Small intestine (tissue), 7 donors: ENCODE measurements at regions not wholly inside any gene's neighbourhood (a gene's known extent, or its start where the extent isn't known, plus 50 kb on each side); places are given as distances from the start of the nearest gene placed in this dataset.

ENCODE experiments used
- DNase-seq, 2 donors: peaks; one replicate each; pipeline versions ENCODE4 v3.0.0 to v3.0.0-alpha.2; 2013
- FAIRE-seq: peaks from 2 replicates; lab custom pipeline; 2012; peaks lifted over from hg19 to GRCh38; lab: Jason Lieb, UNC
- H3K27ac ChIP-seq, 3 donors: one replicate each; pipeline ENCODE4 v1.5.1; 2013; ENCODE audit warnings: low read length in 2 of 3, mild to moderate bottlenecking in 2 of 3, control low read depth in 1 of 3, inconsistent platforms in 1 of 3, low read depth in 1 of 3, moderate library complexity in 1 of 3
- H3K27me3 ChIP-seq, 3 donors: one replicate each; pipeline ENCODE4 v1.6.1; 2013; ENCODE audit warnings: low read length in 3 of 3, inconsistent platforms in 1 of 3; ENCODE audit not compliant: control insufficient read depth in 3 of 3, insufficient read depth in 3 of 3
- H3K36me3 ChIP-seq, 3 donors: one replicate each; pipeline ENCODE4 v1.6.1; 2013; ENCODE audit warnings: low read length in 3 of 3, inconsistent platforms in 1 of 3, low read depth in 1 of 3, mild to moderate bottlenecking in 1 of 3, moderate library complexity in 1 of 3; ENCODE audit not compliant: control insufficient read depth in 3 of 3, insufficient read depth in 2 of 3
- H3K4me1 ChIP-seq, 3 donors: one replicate each; pipeline ENCODE4 v1.6.1; 2013; ENCODE audit warnings: low read length in 2 of 3, inconsistent platforms in 1 of 3, low read depth in 1 of 3, mild to moderate bottlenecking in 1 of 3, moderate library complexity in 1 of 3; ENCODE audit not compliant: control insufficient read depth in 3 of 3, insufficient read depth in 2 of 3
- H3K4me3 ChIP-seq, 3 donors: one replicate each; pipeline ENCODE4 v1.5.1; 2013; ENCODE audit warnings: low read length in 3 of 3, control low read depth in 1 of 3, inconsistent platforms in 1 of 3, low read depth in 1 of 3, mild to moderate bottlenecking in 1 of 3, moderate library complexity in 1 of 3
- H3K9me3 ChIP-seq, 2 donors: one replicate each; pipeline ENCODE4 v1.6.1; 2013; ENCODE audit warnings: low read depth in 1 of 2, low read length in 1 of 2; ENCODE audit not compliant: control insufficient read depth in 2 of 2, insufficient read depth in 1 of 2
- WGBS, 3 donors: extraction: QIAGEN DNeasy Blood & Tissue Kit; methylation state at CpG; one replicate each; pipeline ENCODE4 v1.1.7; 2013; 5-methylcytosine and 5-hydroxymethylcytosine counted together
- donor health status: healthy with polysubstance abuse.
- donor health status: control.
- donor health status: control.
- donor health status: Bipolar disorder and iron deficiency.
- donor health status: healthy.

GRCh38 chrX:145609951-145610511 lies 207.6 kb upstream of the SLITRK2 start:
- H3K4me3 ChIP-seq = no peak overlapping the region
- no peaks in the 10 kb centered on the region for H3K9me3 ChIP-seq
- FAIRE-seq (no peak), DNase-seq (no peak)
- no peaks in the 10 kb centered on the region for H3K27me3 ChIP-seq
- no peaks in the 10 kb centered on the region for H3K36me3 ChIP-seq
- WGBS, 3 donors = 80 to 86% (median 82%) methylated on average over 6 of the region's 6 CpGs
- no peaks in the 10 kb centered on the region for H3K4me1 ChIP-seq
- no peak overlapping the region for H3K27ac ChIP-seq

- 51 to 58% (median 58%) methylated on average over 3 of the region's 3 CpGs for WGBS, 3 donors
- H3K27me3 ChIP-seq = no peaks in the 10 kb centered on the region
- no peak for FAIRE-seq
- no peaks in the 10 kb centered on the region for H3K9me3 ChIP-seq
- H3K27ac ChIP-seq = no peak overlapping the region
- no peaks in the 10 kb centered on the region for H3K36me3 ChIP-seq
- no peak for DNase-seq
- H3K4me3 ChIP-seq = no peak overlapping the region
- H3K4me1 ChIP-seq = no peaks in the 10 kb centered on the region
Observed at GRCh38 chrX:145613894-145614293, 203.7 kb upstream of the SLITRK2 start.

- no peak for FAIRE-seq
- H3K27me3 ChIP-seq = no peaks in the 10 kb centered on the region
- WGBS, 3 donors = 0 to 45% (median 15%) methylated on average over 1 of the region's 1 CpG
Observed at GRCh38 chrX:145620666-145621065, 197.0 kb upstream of the SLITRK2 start.

GRCh38 chrX:145623453-145623852 lies 194.2 kb upstream of the SLITRK2 start:
- Histone ChIP-seq H3K27ac (no peak overlapping the region), H3K9me3 (no peaks in the 10 kb centered on the region), H3K4me1 (no peaks in the 10 kb centered on the region), H3K27me3 (no peaks in the 10 kb centered on the region), H3K4me3 (no peak overlapping the region), H3K36me3 (no peaks in the 10 kb centered on the region)
- WGBS, 3 donors = 78 to 97% (median 88%) methylated on average over 1 of the region's 1 CpG
- FAIRE-seq (no peak), DNase-seq (no peak)

More at GRCh38 chrX:145620666-145621065, 197.0 kb upstream of the SLITRK2 start:
- no peak overlapping the region for H3K4me3 ChIP-seq
- DNase-seq = no peak
- H3K36me3 ChIP-seq = no peaks in the 10 kb centered on the region
- H3K27ac ChIP-seq = no peak overlapping the region
- H3K9me3 ChIP-seq = no peaks in the 10 kb centered on the region
- H3K4me1 ChIP-seq = no peaks in the 10 kb centered on the region

- Histone ChIP-seq H3K27me3 (no peaks in the 10 kb centered on the region), H3K27ac (no peak overlapping the region), H3K36me3 (no peaks in the 10 kb centered on the region), H3K4me1 (no peaks in the 10 kb centered on the region), H3K4me3 (no peak overlapping the region), H3K9me3 (peaks cover 0 to 9% of the 10 kb centered on the region in 2 donors)
- DNase-seq (no peak), FAIRE-seq (no peak)
- WGBS, 3 donors = 90 to 96% (median 91%) methylated on average over 21 of the region's 21 CpGs
Observed at GRCh38 chrX:145630081-145630480, 187.5 kb upstream of the SLITRK2 start.

- DNase-seq = no peak
- Histone ChIP-seq H3K9me3 (peaks cover 0 to 9% of the 10 kb centered on the region in 2 donors), H3K36me3 (no peaks in the 10 kb centered on the region), H3K27me3 (no peaks in the 10 kb centered on the region), H3K4me1 (no peaks in the 10 kb centered on the region), H3K4me3 (no peak overlapping the region), H3K27ac (no peak overlapping the region)
- FAIRE-seq = no peak
- WGBS, 3 donors = 92 to 95% (median 93%) methylated on average over 39 to 40 of the region's 40 CpGs
Observed at GRCh38 chrX:145630806-145631435, 186.7 kb upstream of the SLITRK2 start.

- DNase-seq (no peak), FAIRE-seq (no peak)
- Histone ChIP-seq H3K36me3 (no peaks in the 10 kb centered on the region), H3K27ac (no peak overlapping the region), H3K9me3 (peaks cover 0 to 9% of the 10 kb centered on the region in 2 donors), H3K4me1 (no peaks in the 10 kb centered on the region), H3K27me3 (no peaks in the 10 kb centered on the region), H3K4me3 (no peak overlapping the region)
- WGBS, 3 donors = 91 to 96% (median 95%) methylated on average over 27 to 29 of the region's 29 CpGs
Observed at GRCh38 chrX:145631461-145631951, 186.1 kb upstream of the SLITRK2 start.

GRCh38 chrX:145654486-145654885 lies 163.1 kb upstream of the SLITRK2 start:
- no peaks in the 10 kb centered on the region for H3K4me1 ChIP-seq
- H3K4me3 ChIP-seq = no peak overlapping the region
- 81 to 91% (median 84%) methylated on average over 5 of the region's 5 CpGs for WGBS, 3 donors
- no peak for FAIRE-seq
- H3K27me3 ChIP-seq = no peaks in the 10 kb centered on the region
- H3K9me3 ChIP-seq = no peaks in the 10 kb centered on the region
- no peak overlapping the region for H3K27ac ChIP-seq
- no peaks in the 10 kb centered on the region for H3K36me3 ChIP-seq
- no peak for DNase-seq
